ENCODE measurements at regions not wholly inside any gene's neighbourhood (a gene's known extent, or its start where the extent isn't known, plus 50 kb on each side); places are given as distances from the start of the nearest gene placed in this dataset.

DNA sequence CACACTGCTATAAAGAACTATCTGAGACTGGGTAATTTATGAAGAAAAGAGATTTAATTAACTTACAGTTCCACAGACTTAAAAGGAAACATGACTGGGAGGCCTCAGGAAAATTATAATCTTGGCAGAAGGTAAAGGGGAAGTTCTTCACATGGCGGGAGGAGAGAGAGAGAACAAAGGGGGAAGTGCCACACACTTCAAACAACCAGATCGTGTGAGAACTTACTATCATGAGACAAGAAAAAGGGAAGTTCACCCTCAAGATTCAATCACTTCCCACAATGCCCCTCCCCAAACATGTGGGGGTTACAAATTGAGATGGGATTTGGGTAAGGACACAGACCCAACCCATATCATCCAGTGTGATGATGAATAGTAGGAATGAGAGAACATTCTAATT, 366.5 kb downstream of the LRFN5 start (continued):
- TF ChIP-seq ERF (CRISPR knock-in tag; IDR thresholded peaks at IDR 0.05) (no peak), ZNF263 (CRISPR knock-in tag; IDR thresholded peaks at IDR 0.05) (no peak)

DNA sequence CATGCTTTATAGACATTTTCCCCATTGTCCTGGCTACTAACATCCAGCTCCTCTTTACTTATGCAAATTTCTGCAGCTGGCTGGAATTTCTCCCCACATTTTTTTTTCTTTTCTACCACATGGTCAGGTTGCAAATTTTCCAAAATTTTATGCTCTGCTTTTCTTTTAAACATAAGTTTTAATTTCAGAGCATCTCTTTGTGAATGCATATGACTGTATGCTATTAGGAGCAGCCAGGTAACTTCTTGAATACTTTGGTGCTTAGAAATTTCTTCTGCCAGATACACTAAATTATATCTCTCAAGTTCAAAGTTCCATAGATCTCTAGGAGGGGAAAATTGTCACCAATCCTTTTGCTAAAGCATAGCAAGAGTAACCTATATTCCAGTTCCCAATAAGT, 365.9 kb downstream of the LRFN5 start:
- Histone ChIP-seq H3K36me3 (replicated peaks in 1 of 2; ENCODE audit: control insufficient read depth in 1 of 2, insufficient read depth in 2 of 2, low read length in 2 of 2) (no peaks in the 10 kb centered on the region), H3K4me1 (ENCODE audit: insufficient read depth, low read length) (no peaks in the 10 kb centered on the region), H3K27me3 (ENCODE audit: control insufficient read depth in 1 of 2, insufficient read depth in 2 of 2, low read length in 2 of 2) (no peaks in the 10 kb centered on the region), H3K9ac (ENCODE audit: insufficient read depth, low read depth, low read length) (no peak overlapping the region), H3K4me3 (replicated peaks in 1 of 3; ENCODE audit: insufficient read depth in 1 of 3, low read depth in 2 of 3, low read length in 3 of 3) (no peak overlapping the region), H4K20me1 (ENCODE audit: insufficient read depth, low read length) (no peaks in the 10 kb centered on the region), H3K4me2 (ENCODE audit: low read depth, low read length) (no peak overlapping the region), H3K79me2 (ENCODE audit: insufficient read depth, low read length) (no peaks in the 10 kb centered on the region), H3K27ac (ENCODE audit: extremely low read length, insufficient read depth, low read length) (no peak overlapping the region), H3K9me3 (ENCODE audit: low read length) (peaks cover 84% of the 10 kb centered on the region), H2AFZ (ENCODE audit: low read length) (no peak overlapping the region)
- no peak for FAIRE-seq
- no TSS peak for BruUV-seq (replicated peaks)
- intact Hi-C loops (cut with micrococcal nuclease; ENCODE audit: unreplicated experiment) (no loop called here), in situ Hi-C loops (cut with HindIII; ENCODE audit: extremely low pct_ligation_motif_present, low pct_unique_long_range_greater_than_20kb) (no loop called here)
- DNase-seq (ENCODE audit: low spot score) = no peak
- POLR2A ChIA-PET = no interaction called here
- ATAC-seq = no peak
- CTCF ChIA-PET (ENCODE audit: low intra/inter-chr PET ratio, low total read pairs) = no interaction called here
- TF ChIP-seq RFX3 (CRISPR knock-in tag; IDR thresholded peaks at IDR 0.05) (no peak), PLRG1 (conservative IDR thresholded peaks at IDR 0.05) (no peak), ISL2 (CRISPR knock-in tag; IDR thresholded peaks at IDR 0.05) (no peak), ZSCAN21 (CRISPR knock-in tag; IDR thresholded peaks at IDR 0.05; ENCODE audit: borderline replicate concordance) (no peak), ZNF841 (CRISPR knock-in tag; IDR thresholded peaks at IDR 0.05; ENCODE audit: borderline replicate concordance) (peak; percentile 98), PHF5A (CRISPR knock-in tag; IDR thresholded peaks at IDR 0.05; ENCODE audit: low read depth, unreplicated experiment) (no peak)
- TF ChIP-seq, protein P1, sequence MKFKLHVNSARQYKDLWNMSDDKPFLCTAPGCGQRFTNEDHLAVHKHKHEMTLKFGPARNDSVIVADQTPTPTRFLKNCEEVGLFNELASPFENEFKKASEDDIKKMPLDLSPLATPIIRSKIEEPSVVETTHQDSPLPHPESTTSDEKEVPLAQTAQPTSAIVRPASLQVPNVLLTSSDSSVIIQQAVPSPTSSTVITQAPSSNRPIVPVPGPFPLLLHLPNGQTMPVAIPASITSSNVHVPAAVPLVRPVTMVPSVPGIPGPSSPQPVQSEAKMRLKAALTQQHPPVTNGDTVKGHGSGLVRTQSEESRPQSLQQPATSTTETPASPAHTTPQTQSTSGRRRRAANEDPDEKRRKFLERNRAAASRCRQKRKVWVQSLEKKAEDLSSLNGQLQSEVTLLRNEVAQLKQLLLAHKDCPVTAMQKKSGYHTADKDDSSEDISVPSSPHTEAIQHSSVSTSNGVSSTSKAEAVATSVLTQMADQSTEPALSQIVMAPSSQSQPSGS (CRISPR knock-in tag; IDR thresholded peaks at IDR 0.05) = no peak
